ENCODE measurements at regions not wholly inside any gene's neighbourhood (a gene's known extent, or its start where the extent isn't known, plus 50 kb on each side); places are given as distances from the start of the nearest gene placed in this dataset.

DNA sequence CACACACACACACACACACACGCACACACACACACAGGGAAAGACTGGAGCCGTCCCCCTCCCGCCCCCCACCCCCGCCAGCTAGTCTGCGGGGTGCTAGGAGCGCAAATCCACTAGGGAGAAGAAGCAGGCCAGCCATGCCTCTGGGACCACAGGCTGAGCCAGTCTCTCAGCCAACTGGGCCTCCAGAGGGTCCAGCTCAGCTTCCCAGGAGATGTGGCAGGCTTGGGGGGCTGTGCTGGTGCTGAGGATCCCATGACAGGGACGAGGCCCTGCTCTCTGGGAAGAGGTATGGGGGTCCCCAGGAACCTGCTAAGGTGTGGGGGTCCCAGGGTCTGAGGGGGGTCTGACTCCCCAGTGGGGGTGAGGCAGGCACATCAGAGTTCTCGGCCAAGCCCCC, 133.5 kb downstream of the NCOR2 start:
- no peak overlapping the region for H3K4me2 ChIP-seq (ENCODE audit: low read length)
- H2AFZ ChIP-seq (ENCODE audit: low read length) = no peak overlapping the region
- H3K36me3 ChIP-seq (ENCODE audit: insufficient read depth, low read length) = peaks cover 15% of the 10 kb centered on the region
- intact Hi-C loops (cut with micrococcal nuclease; ENCODE audit: unreplicated experiment) = no loop called here
- DNase-seq (ENCODE audit: low spot score) = no peak
- H4K20me1 ChIP-seq (ENCODE audit: insufficient read depth, low read length) = no peaks in the 10 kb centered on the region
- no peak overlapping the region for H3K27ac ChIP-seq (ENCODE audit: low read depth, low read length, poor library complexity, severe bottlenecking)
- no peaks in the 10 kb centered on the region for H3K9me3 ChIP-seq (ENCODE audit: low read length)
- no peaks in the 10 kb centered on the region for H3K4me1 ChIP-seq (ENCODE audit: insufficient read depth, low read length, poor library complexity, severe bottlenecking)
- ChIA-PET POLR2A (no interaction called here), CTCF (ENCODE audit: unreplicated experiment) (no interaction called here)
- no peak overlapping the region for H3K4me3 ChIP-seq (ENCODE audit: low read depth, low read length, poor library complexity, severe bottlenecking)
- no TSS peak for BruUV-seq (replicated peaks)
- no peaks in the 10 kb centered on the region for H3K9me2 ChIP-seq (ENCODE audit: insufficient read depth, low read length)
- H3K79me2 ChIP-seq (ENCODE audit: insufficient read depth, low read depth, low read length) = no peaks in the 10 kb centered on the region
- TF ChIP-seq EZH2phosphoT487 (IDR thresholded peaks at IDR 0.05; ENCODE audit: borderline replicate concordance, low read depth, low read length) = no peak
- TF ChIP-seq, protein P1, sequence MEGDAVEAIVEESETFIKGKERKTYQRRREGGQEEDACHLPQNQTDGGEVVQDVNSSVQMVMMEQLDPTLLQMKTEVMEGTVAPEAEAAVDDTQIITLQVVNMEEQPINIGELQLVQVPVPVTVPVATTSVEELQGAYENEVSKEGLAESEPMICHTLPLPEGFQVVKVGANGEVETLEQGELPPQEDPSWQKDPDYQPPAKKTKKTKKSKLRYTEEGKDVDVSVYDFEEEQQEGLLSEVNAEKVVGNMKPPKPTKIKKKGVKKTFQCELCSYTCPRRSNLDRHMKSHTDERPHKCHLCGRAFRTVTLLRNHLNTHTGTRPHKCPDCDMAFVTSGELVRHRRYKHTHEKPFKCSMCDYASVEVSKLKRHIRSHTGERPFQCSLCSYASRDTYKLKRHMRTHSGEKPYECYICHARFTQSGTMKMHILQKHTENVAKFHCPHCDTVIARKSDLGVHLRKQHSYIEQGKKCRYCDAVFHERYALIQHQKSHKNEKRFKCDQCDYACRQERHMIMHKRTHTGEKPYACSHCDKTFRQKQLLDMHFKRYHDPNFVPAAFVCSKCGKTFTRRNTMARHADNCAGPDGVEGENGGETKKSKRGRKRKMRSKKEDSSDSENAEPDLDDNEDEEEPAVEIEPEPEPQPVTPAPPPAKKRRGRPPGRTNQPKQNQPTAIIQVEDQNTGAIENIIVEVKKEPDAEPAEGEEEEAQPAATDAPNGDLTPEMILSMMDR (conservative IDR thresholded peaks at IDR 0.05; ENCODE audit: low read length) = no peak

DNA sequence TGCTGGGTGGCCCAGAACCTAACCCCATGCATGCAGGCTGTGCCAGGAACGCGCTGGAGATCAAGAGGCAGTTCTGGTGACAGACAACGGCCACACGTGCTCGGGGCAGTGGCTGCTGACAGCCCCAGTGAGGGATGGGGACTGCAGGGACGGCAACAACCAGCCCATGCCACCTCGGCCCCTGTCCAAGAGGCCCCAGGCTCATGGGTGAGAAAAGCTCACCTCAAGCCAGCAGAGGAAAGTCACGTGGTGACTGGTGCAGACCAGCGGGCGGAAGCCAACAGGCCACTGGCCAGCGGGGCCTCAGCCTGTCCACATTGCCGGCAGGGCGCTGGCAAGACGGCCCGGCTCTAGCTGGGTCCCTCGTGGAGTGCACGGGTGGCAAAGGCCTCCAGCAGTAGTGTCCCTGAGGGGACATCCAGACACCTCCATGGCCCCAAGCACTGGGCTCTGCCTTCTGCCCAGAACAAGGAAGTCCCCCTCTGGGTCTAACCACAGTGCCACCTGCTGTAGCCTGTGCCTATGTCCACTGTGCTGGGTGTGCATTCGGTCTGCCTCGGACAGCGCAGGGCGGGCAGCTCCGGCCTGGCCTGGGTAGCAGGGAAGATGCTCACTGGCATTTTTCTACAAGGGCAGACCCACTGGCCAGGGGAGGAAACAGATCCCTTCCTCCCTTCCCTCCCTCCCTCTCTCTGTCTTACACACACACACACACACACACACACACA, 134.1 kb downstream of the NCOR2 start:
- H3K9me3 ChIP-seq (ENCODE audit: low read length) = no peaks in the 10 kb centered on the region
- intact Hi-C loops (cut with micrococcal nuclease; ENCODE audit: unreplicated experiment) = no loop called here
- no peaks in the 10 kb centered on the region for H4K20me1 ChIP-seq (ENCODE audit: insufficient read depth, low read length)
- ChIA-PET POLR2A (no interaction called here), CTCF (ENCODE audit: unreplicated experiment) (no interaction called here)
- TF ChIP-seq EZH2phosphoT487 (IDR thresholded peaks at IDR 0.05; ENCODE audit: borderline replicate concordance, low read depth, low read length) = no peak
- TF ChIP-seq, protein P1 (conservative IDR thresholded peaks at IDR 0.05; ENCODE audit: low read length) = no peak
- DNase-seq (ENCODE audit: low spot score) = no peak
- no TSS peak for BruUV-seq (replicated peaks)
- H2AFZ ChIP-seq (ENCODE audit: low read length) = no peak overlapping the region
- H3K27ac ChIP-seq (ENCODE audit: low read depth, low read length, poor library complexity, severe bottlenecking) = no peak overlapping the region
- H3K36me3 ChIP-seq (ENCODE audit: insufficient read depth, low read length) = peaks cover 17% of the 10 kb centered on the region
- no peaks in the 10 kb centered on the region for H3K4me1 ChIP-seq (ENCODE audit: insufficient read depth, low read length, poor library complexity, severe bottlenecking)
- H3K9me2 ChIP-seq (ENCODE audit: insufficient read depth, low read length) = no peaks in the 10 kb centered on the region
- H3K79me2 ChIP-seq (ENCODE audit: insufficient read depth, low read depth, low read length) = no peaks in the 10 kb centered on the region
- no peak overlapping the region for H3K4me2 ChIP-seq (ENCODE audit: low read length)
- no peak overlapping the region for H3K4me3 ChIP-seq (ENCODE audit: low read depth, low read length, poor library complexity, severe bottlenecking)

DNA sequence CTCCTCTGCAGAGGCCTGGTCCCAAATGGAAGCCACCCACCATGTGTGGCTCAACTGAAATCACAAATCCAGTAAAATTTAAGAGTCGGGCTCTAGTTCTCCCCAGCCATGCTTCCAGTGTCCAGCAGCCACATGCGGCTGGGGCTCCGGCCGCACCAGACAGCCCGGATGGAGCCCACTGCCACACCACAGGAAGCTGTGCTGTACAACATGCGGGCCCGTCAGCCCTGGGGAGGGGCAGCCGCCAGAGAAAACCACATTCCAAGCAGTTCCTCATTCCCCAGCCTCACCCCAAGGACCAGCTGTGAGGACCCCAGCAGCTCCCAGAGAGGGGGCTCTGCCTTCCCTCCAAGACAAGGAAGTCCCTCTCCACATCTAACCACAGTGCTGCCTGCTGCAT, 135.0 kb downstream of the NCOR2 start:
- CTCF ChIA-PET (ENCODE audit: unreplicated experiment) = no interaction called here
- H3K4me2 ChIP-seq (ENCODE audit: low read length) = no peak overlapping the region
- BruUV-seq (replicated peaks) = no TSS peak

More for the DNA sequence above, 135.0 kb downstream of the NCOR2 start:
- intact Hi-C loops (cut with micrococcal nuclease; ENCODE audit: unreplicated experiment) = no loop called here
- Histone ChIP-seq H3K9me2 (ENCODE audit: insufficient read depth, low read length) (no peaks in the 10 kb centered on the region), H3K4me1 (ENCODE audit: insufficient read depth, low read length, poor library complexity, severe bottlenecking) (no peaks in the 10 kb centered on the region), H3K36me3 (ENCODE audit: insufficient read depth, low read length) (peaks cover 19% of the 10 kb centered on the region), H2AFZ (ENCODE audit: low read length) (no peak overlapping the region), H4K20me1 (ENCODE audit: insufficient read depth, low read length) (no peaks in the 10 kb centered on the region), H3K27ac (ENCODE audit: low read depth, low read length, poor library complexity, severe bottlenecking) (no peak overlapping the region), H3K79me2 (ENCODE audit: insufficient read depth, low read depth, low read length) (no peaks in the 10 kb centered on the region), H3K9me3 (ENCODE audit: low read length) (no peaks in the 10 kb centered on the region), H3K4me3 (ENCODE audit: low read depth, low read length, poor library complexity, severe bottlenecking) (no peak overlapping the region)
- TF ChIP-seq, protein P1 (conservative IDR thresholded peaks at IDR 0.05; ENCODE audit: low read length) = no peak
- TF ChIP-seq EZH2phosphoT487 (IDR thresholded peaks at IDR 0.05; ENCODE audit: borderline replicate concordance, low read depth, low read length) = no peak
- POLR2A ChIA-PET = interaction anchor here (0.6 kb wide), 1 partner anchor 259 kb away, joined by 4 read pairs; no protein-coding TSS in a partner anchor
- no peak for DNase-seq (ENCODE audit: low spot score)

Data from OCI-LY7 (cell line).